ENCODE measurements at regions not wholly inside any gene's neighbourhood (a gene's known extent, or its start where the extent isn't known, plus 50 kb on each side); places are given as distances from the start of the nearest gene placed in this dataset.
"Not testable (repeated sequence)": the region's sequence is repeated elsewhere in the genome, so short reads cannot be mapped to it uniquely, and the experiment has no call there.

- H3K27me3 ChIP-seq (ENCODE audit: insufficient read depth); DNase-seq; H3K79me2 ChIP-seq (ENCODE audit: insufficient read depth); H3K9me3 ChIP-seq; H4K20me1 ChIP-seq (ENCODE audit: insufficient read depth); H3K9ac ChIP-seq; H3K27ac ChIP-seq (ENCODE audit: low read depth in 2 of 2, low read length in 1 of 2); H3K4me3 ChIP-seq (ENCODE audit: low read depth in 2 of 2, low read length in 1 of 2); H3F3A ChIP-seq (replicated peaks; ENCODE audit: insufficient read depth); H3K4me2 ChIP-seq; H3K4me1 ChIP-seq (ENCODE audit: control insufficient read depth in 1 of 2, insufficient read depth in 2 of 2, low read depth in 1 of 2, low read length in 1 of 2); CTCF ChIA-PET; H2AFZ ChIP-seq (ENCODE audit: low read depth); H3K9me2 ChIP-seq; POLR2A ChIA-PET; H3K36me3 ChIP-seq (replicated peaks in 1 of 2; ENCODE audit: control insufficient read depth in 1 of 2, insufficient read depth in 2 of 2, low read length in 1 of 2): not testable (repeated sequence)
- WGBS (ENCODE audit: low lambda C conversion rate): 0% methylated on average over 1 of the region's 1 CpG
- peak; percentile 68; the same call in 1 of the 2 replicates for TF ChIP-seq USF1 (IDR thresholded peaks at IDR 0.05; ENCODE audit: borderline replicate concordance, low read depth)
Measured at GRCh38 chr4:4116901-4117300, 109.8 kb downstream of the OTOP1 start.

- H3K4me1 ChIP-seq (ENCODE audit: control insufficient read depth in 1 of 2, insufficient read depth in 2 of 2, low read depth in 1 of 2, low read length in 1 of 2); DNase-seq; H4K20me1 ChIP-seq (ENCODE audit: insufficient read depth); CTCF ChIA-PET; H3K4me3 ChIP-seq (ENCODE audit: low read depth in 2 of 2, low read length in 1 of 2); H3K79me2 ChIP-seq (ENCODE audit: insufficient read depth); H3K36me3 ChIP-seq (replicated peaks in 1 of 2; ENCODE audit: control insufficient read depth in 1 of 2, insufficient read depth in 2 of 2, low read length in 1 of 2); H3K4me2 ChIP-seq; H2AFZ ChIP-seq (ENCODE audit: low read depth); H3K9me2 ChIP-seq; H3F3A ChIP-seq (replicated peaks; ENCODE audit: insufficient read depth); H3K9ac ChIP-seq; H3K9me3 ChIP-seq; POLR2A ChIA-PET; H3K27ac ChIP-seq (ENCODE audit: low read depth in 2 of 2, low read length in 1 of 2): not testable (repeated sequence)
- H3K27me3 ChIP-seq (ENCODE audit: insufficient read depth): peaks cover 23% of the 10 kb centered on the region; the same call in 1 of the 2 replicates
- WGBS (ENCODE audit: low lambda C conversion rate): 15% methylated on average over 8 of the region's 8 CpGs
Measured at GRCh38 chr4:4134368-4134767, 92.4 kb downstream of the OTOP1 start.

- H3K36me3 ChIP-seq (replicated peaks in 1 of 2; ENCODE audit: control insufficient read depth in 1 of 2, insufficient read depth in 2 of 2, low read length in 1 of 2); DNase-seq; H3K9me3 ChIP-seq; H4K20me1 ChIP-seq (ENCODE audit: insufficient read depth); H3K79me2 ChIP-seq (ENCODE audit: insufficient read depth); CTCF ChIA-PET; POLR2A ChIA-PET; H3K4me1 ChIP-seq (ENCODE audit: control insufficient read depth in 1 of 2, insufficient read depth in 2 of 2, low read depth in 1 of 2, low read length in 1 of 2); H3K4me2 ChIP-seq; H3F3A ChIP-seq (replicated peaks; ENCODE audit: insufficient read depth); H3K27ac ChIP-seq (ENCODE audit: low read depth in 2 of 2, low read length in 1 of 2); H3K9ac ChIP-seq; H2AFZ ChIP-seq (ENCODE audit: low read depth); H3K9me2 ChIP-seq; H3K27me3 ChIP-seq (ENCODE audit: insufficient read depth); H3K4me3 ChIP-seq (ENCODE audit: low read depth in 2 of 2, low read length in 1 of 2): not testable (repeated sequence)
- 53% methylated on average over 9 of the region's 9 CpGs for WGBS (ENCODE audit: low lambda C conversion rate)
Measured at GRCh38 chr4:4136621-4137020, 90.1 kb downstream of the OTOP1 start.

Small RNA genes lying in the stretch of these regions (small RNA-seq; reads per million reads assigned to genes)
- gene AC116562.3: 0 reads per million in 7 experiments
